ENCODE measurements at regions not wholly inside any gene's neighbourhood (a gene's known extent, or its start where the extent isn't known, plus 50 kb on each side); places are given as distances from the start of the nearest gene placed in this dataset.

DNA sequence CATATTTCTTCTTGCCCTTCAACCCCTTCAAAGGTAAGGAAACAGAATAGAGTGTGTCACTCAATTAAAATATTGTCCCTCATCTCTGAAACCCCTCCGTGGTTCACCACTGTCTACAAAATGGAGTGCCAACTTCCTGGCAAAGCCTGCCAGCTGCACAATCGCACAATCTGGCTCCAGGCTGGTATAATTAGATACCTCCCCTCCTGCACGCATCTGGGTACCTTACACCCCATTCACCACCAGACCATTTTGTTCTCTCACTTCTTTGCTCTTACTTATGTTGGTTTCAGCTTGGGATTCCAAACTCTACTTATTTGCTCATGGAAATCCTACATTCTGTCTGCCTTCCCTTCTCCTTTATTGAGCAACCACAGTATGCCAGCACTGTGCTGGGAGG, 314.9 kb downstream of the NUAK1 start:
- no peak for DNase-seq (ENCODE audit: low read depth)
- no peak overlapping the region for H3K4me3 ChIP-seq (ENCODE audit: low read depth, low read length)
- TF ChIP-seq, protein P1, sequence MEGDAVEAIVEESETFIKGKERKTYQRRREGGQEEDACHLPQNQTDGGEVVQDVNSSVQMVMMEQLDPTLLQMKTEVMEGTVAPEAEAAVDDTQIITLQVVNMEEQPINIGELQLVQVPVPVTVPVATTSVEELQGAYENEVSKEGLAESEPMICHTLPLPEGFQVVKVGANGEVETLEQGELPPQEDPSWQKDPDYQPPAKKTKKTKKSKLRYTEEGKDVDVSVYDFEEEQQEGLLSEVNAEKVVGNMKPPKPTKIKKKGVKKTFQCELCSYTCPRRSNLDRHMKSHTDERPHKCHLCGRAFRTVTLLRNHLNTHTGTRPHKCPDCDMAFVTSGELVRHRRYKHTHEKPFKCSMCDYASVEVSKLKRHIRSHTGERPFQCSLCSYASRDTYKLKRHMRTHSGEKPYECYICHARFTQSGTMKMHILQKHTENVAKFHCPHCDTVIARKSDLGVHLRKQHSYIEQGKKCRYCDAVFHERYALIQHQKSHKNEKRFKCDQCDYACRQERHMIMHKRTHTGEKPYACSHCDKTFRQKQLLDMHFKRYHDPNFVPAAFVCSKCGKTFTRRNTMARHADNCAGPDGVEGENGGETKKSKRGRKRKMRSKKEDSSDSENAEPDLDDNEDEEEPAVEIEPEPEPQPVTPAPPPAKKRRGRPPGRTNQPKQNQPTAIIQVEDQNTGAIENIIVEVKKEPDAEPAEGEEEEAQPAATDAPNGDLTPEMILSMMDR (IDR thresholded peaks at IDR 0.05; ENCODE audit: insufficient read depth, low read length) = no peak

DNA sequence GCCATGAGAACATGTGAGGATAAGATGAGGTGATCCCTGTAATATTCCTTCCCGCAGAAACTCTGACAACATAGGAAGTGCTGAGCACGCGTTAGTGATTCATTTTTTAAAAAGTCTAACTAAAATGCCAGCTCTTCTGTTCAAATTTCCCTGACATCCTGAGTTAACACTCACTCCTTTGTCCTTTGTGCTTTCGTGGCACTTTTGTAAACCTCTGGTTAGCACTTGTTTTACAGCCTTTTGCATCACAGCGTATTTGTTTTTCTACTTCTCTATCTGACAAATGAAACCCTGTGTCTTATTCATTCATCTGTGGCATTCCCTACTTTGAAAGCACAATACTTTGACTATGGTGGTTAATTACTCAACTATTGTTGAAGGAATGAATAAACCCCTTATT, 313.6 kb downstream of the NUAK1 start:
- H3K4me3 ChIP-seq (ENCODE audit: low read depth, low read length) = no peak overlapping the region
- TF ChIP-seq, protein P1 (IDR thresholded peaks at IDR 0.05; ENCODE audit: insufficient read depth, low read length) = no peak
- no peak for DNase-seq (ENCODE audit: low read depth)

DNA sequence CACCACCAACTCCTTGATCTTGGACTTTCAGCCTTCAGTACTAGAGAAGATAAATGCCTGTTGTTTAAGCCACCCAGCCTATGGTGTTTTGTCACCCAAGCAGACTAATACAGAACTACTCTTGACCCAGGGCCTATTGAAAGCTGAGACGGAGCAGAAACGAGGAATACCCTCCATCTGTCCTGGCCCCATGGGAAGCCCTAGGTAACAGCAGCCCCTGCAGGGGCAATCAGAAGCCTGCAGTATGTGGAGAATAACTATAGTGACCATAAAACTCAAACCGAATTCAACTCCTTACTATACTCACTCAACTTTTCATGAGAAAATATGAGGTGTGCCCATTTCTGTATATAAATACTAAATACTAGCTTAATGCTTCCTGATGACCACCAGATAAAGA, 307.4 kb downstream of the NUAK1 start:
- TF ChIP-seq, protein P1 (IDR thresholded peaks at IDR 0.05; ENCODE audit: insufficient read depth, low read length) = no peak
- no peak overlapping the region for H3K4me3 ChIP-seq (ENCODE audit: low read depth, low read length)
- DNase-seq (ENCODE audit: low read depth) = no peak

DNA sequence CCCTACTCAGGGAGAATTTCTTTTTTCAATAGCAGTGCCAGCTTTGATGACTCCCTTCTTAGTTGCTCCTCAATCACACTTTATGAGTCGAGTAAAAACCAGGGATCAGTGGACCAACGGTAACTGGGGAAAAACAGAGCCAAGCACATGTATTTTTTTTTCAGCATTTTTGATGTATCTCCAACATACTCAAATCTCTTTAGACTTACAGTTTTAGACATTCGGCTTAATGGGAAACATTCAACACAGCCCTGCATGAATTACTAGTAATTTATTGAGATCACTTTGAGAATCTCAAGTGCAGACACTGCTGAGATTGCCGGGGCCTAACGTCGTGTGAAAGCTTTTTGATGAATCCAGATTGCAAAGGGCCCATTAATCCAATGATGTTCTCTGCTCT, 306.7 kb downstream of the NUAK1 start:
- H3K4me3 ChIP-seq (ENCODE audit: low read depth, low read length) = no peak overlapping the region
- TF ChIP-seq, protein P1 (IDR thresholded peaks at IDR 0.05; ENCODE audit: insufficient read depth, low read length) = no peak
- no peak for DNase-seq (ENCODE audit: low read depth)

DNA sequence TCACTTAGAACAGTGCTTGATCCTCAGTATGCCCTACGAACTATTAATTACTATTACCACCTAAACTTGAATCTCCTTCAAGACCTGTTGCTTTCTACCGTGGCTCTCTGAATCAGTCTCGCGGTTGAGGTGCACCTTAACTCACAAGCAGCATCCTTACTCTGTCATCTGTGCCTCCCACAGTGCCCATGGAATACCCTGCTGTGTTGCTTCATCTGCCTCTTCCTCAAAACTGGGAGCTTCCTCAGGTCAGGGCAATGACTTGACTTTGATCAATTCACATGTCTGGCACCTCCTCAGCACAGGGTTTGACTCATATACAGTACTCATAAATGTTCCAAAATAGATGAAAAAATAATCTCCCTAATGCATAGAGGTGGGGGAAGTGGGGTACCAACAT, 305.9 kb downstream of the NUAK1 start:
- DNase-seq (ENCODE audit: low read depth) = no peak
- TF ChIP-seq, protein P1 (IDR thresholded peaks at IDR 0.05; ENCODE audit: insufficient read depth, low read length) = no peak

DNA sequence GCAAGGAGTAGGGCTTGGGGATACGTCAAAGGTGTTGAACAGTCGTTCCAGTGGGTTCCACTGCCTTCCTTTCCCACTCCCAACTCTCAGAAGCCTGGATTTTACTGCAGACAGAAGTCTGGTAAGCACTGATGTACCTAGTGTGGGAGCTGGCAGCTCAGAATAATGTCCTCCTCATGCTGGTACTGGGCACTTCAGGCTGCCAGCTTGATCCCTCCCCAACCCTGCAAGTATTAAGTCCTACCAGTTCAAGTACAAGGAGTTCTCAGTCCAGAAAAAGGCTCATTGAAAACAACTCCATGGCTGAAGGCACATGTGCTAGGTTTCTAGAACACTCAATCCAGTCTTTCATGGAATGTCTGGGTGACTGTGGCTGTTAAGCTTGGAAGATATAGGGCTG, 304.3 kb downstream of the NUAK1 start:
- no peak for DNase-seq (ENCODE audit: low read depth)
- TF ChIP-seq, protein P1 (IDR thresholded peaks at IDR 0.05; ENCODE audit: insufficient read depth, low read length) = no peak
- no peak overlapping the region for H3K4me3 ChIP-seq (ENCODE audit: low read depth, low read length)

More for the DNA sequence above, 305.9 kb downstream of the NUAK1 start:
- H3K4me3 ChIP-seq (ENCODE audit: low read depth, low read length) = no peak overlapping the region

DNA sequence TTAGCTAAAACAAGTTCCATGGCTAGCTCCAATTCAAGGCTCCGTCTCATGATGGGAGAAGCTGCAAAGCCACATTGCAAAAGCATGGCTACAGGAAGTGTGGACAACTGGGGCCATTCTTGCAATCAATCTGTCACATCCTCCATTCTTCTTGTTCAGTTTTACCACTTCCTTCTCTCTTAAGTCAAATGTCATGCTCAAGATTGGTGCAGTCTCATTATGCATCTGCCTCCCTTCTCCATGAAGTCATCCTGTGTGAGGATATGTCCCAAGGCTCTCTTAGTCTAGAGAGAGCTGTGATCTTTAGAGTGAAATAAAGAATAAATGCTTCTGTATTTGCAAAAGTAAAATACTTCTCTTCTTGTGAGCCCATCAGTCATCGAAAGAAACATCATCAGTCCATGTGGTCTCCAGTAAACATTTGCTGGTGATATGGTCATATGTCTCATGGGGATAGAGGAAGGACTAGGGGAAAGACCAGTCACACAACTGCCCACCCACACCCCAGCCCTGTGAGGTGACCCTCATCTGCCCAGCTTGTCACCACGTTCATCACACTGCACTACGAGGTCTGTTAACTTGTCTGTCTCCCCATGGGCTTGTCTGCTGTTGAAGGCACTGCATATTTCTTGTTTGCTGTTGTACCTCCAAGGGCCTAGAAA, 303.0 kb downstream of the NUAK1 start:
- H3K4me3 ChIP-seq (ENCODE audit: low read depth, low read length) = no peak overlapping the region
- TF ChIP-seq, protein P1 (IDR thresholded peaks at IDR 0.05; ENCODE audit: insufficient read depth, low read length) = no peak
- no peak for DNase-seq (ENCODE audit: low read depth)

Measured in fibroblast of the aortic adventitia (primary cell).